ENCODE measurements at regions not wholly inside any gene's neighbourhood (a gene's known extent, or its start where the extent isn't known, plus 50 kb on each side); places are given as distances from the start of the nearest gene placed in this dataset.

GRCh38 chr16:80375973-80376372 is 164.8 kb upstream of the DYNLRB2 start:
- no peaks in the 10 kb centered on the region for H3K4me1 ChIP-seq (replicated peaks in 1 of 2)
- intact Hi-C loops (cut with DNase I): no loop called here
- no peaks in the 10 kb centered on the region for H3K27me3 ChIP-seq
- DNase-seq: no peak
- no peak overlapping the region for H3K27ac ChIP-seq
- TF ChIP-seq, protein P1, sequence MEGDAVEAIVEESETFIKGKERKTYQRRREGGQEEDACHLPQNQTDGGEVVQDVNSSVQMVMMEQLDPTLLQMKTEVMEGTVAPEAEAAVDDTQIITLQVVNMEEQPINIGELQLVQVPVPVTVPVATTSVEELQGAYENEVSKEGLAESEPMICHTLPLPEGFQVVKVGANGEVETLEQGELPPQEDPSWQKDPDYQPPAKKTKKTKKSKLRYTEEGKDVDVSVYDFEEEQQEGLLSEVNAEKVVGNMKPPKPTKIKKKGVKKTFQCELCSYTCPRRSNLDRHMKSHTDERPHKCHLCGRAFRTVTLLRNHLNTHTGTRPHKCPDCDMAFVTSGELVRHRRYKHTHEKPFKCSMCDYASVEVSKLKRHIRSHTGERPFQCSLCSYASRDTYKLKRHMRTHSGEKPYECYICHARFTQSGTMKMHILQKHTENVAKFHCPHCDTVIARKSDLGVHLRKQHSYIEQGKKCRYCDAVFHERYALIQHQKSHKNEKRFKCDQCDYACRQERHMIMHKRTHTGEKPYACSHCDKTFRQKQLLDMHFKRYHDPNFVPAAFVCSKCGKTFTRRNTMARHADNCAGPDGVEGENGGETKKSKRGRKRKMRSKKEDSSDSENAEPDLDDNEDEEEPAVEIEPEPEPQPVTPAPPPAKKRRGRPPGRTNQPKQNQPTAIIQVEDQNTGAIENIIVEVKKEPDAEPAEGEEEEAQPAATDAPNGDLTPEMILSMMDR (IDR thresholded peaks at IDR 0.05): no peak
- no peak for TF ChIP-seq POLR2A (IDR thresholded peaks at IDR 0.05)
- H3K9me3 ChIP-seq (replicated peaks in 1 of 3): no peaks in the 10 kb centered on the region
- H3K36me3 ChIP-seq (replicated peaks in 1 of 2): no peaks in the 10 kb centered on the region
- H3K4me3 ChIP-seq: no peak overlapping the region

GRCh38 chr16:80375513-80375912 is 165.3 kb upstream of the DYNLRB2 start:
- intact Hi-C loops (cut with DNase I): no loop called here
- no peak overlapping the region for H3K4me3 ChIP-seq
- DNase-seq: no peak
- H3K4me1 ChIP-seq (replicated peaks in 1 of 2): no peaks in the 10 kb centered on the region
- no peaks in the 10 kb centered on the region for H3K27me3 ChIP-seq
- H3K36me3 ChIP-seq (replicated peaks in 1 of 2): no peaks in the 10 kb centered on the region
- no peaks in the 10 kb centered on the region for H3K9me3 ChIP-seq (replicated peaks in 1 of 3)
- 77 to 89% (median 80%) methylated on average over 1 of the region's 1 CpG for WGBS, 4 donors
- TF ChIP-seq POLR2A (IDR thresholded peaks at IDR 0.05): no peak
- TF ChIP-seq, protein P1 (IDR thresholded peaks at IDR 0.05): no peak
- no peak overlapping the region for H3K27ac ChIP-seq

DNA sequence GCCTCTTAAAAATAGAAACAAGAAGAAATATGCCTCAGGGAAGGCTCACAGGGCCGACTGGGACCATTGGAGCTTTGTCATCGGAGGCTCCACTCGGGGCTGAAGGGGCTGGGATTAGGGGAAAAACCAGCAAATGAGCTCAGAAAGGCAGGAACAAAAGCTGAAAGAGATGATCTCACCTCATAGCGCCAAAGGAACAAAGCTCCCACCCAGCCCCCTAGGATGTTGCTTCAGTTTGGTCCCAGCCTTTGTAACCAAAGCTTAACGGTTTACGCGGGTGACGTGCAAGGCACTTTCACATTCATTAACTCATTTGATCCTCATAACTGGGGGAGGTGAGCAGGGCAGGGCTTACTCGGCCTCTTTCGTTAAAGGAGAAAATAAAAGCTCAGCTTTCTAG is 168.5 kb upstream of the DYNLRB2 start:
- H3K4me3 ChIP-seq: no peak overlapping the region
- H3K9me3 ChIP-seq (replicated peaks in 1 of 3): no peaks in the 10 kb centered on the region
- DNase-seq: no peak
- intact Hi-C loops (cut with DNase I): no loop called here
- H3K27ac ChIP-seq: no peak overlapping the region
- TF ChIP-seq, protein P1 (IDR thresholded peaks at IDR 0.05): no peak
- TF ChIP-seq POLR2A (IDR thresholded peaks at IDR 0.05): no peak
- WGBS, 4 donors: 85 to 87% (median 86%) methylated on average over 10 of the region's 10 CpGs
- no peaks in the 10 kb centered on the region for H3K36me3 ChIP-seq (replicated peaks in 1 of 2)
- H3K27me3 ChIP-seq: no peaks in the 10 kb centered on the region
- no peaks in the 10 kb centered on the region for H3K4me1 ChIP-seq (replicated peaks in 1 of 2)

DNA sequence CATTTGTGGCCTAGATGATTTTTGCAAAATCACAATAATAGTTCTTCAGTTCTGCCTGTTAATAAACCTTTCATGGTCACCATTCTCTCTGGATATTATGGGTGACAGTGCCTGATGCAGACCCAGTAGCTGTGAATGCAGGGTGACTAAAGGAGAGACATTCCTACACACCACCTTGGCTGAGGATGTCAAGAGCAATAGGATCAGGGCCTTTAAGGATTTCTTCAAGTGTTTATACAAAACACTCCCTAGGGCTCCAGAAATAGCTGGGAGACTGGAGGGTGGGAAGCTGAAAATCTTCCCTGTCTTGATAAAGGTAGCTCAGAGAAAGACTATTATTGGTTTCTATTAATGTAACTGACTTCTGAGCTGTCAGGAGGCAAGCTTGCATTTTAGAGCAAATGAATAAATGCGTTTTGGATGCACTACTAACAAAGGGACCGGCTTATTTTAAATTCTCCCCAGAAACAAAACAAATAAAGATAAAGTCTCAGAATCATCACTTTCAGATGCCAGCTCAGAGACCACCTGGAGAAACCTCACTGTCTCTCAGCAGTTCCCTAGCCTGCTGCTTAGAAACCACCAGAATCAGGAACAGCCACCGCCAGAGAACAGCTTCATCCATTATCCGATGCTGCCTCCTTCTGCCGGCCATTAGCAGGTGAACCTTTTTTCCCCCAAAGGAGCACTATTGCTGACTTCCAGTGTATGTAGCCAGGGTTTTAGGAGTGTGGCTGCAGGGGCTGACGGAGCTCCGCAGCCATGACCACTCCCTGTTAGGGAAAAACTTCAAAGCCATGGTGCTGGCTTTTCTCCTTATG is 171.4 kb upstream of the DYNLRB2 start:
- Histone ChIP-seq H3K36me3 (replicated peaks in 1 of 2) (no peaks in the 10 kb centered on the region), H3K9me3 (replicated peaks in 1 of 3) (no peaks in the 10 kb centered on the region), H3K27me3 (no peaks in the 10 kb centered on the region), H3K27ac (no peak overlapping the region), H3K4me1 (replicated peaks in 1 of 2) (no peaks in the 10 kb centered on the region), H3K4me3 (no peak overlapping the region)
- WGBS, 4 donors: 43 to 65% (median 56%) methylated on average over 6 to 7 of the region's 7 CpGs
- TF ChIP-seq, protein P1 (IDR thresholded peaks at IDR 0.05): peak in 4 of 6 experiments; percentile 11 to 51 (median 38)
- TF ChIP-seq POLR2A (IDR thresholded peaks at IDR 0.05): no peak
- intact Hi-C loops (cut with DNase I): no loop called here
- DNase-seq: peak in 5 of 7 donors; percentile 7 to 66 (median 25)
